PFSK-1 (cell line): ENCODE measurements at regions not wholly inside any gene's neighbourhood (a gene's known extent, or its start where the extent isn't known, plus 50 kb on each side); places are given as distances from the start of the nearest gene placed in this dataset.

Experiments
- POLR2AphosphoS5 ChIP-seq: IDR thresholded peaks from 2 replicates; pipeline ENCODE4 v1.6.1; 2012; ENCODE audit warnings: low read depth, mild to moderate bottlenecking, control low read depth, low read length, moderate library complexity
- SIN3A ChIP-seq: IDR thresholded peaks from 2 replicates; pipeline ENCODE4 v1.6.1; 2012; ENCODE audit warnings: mild to moderate bottlenecking, low read length, moderate library complexity, borderline replicate concordance; ENCODE audit not compliant: insufficient read depth

DNA sequence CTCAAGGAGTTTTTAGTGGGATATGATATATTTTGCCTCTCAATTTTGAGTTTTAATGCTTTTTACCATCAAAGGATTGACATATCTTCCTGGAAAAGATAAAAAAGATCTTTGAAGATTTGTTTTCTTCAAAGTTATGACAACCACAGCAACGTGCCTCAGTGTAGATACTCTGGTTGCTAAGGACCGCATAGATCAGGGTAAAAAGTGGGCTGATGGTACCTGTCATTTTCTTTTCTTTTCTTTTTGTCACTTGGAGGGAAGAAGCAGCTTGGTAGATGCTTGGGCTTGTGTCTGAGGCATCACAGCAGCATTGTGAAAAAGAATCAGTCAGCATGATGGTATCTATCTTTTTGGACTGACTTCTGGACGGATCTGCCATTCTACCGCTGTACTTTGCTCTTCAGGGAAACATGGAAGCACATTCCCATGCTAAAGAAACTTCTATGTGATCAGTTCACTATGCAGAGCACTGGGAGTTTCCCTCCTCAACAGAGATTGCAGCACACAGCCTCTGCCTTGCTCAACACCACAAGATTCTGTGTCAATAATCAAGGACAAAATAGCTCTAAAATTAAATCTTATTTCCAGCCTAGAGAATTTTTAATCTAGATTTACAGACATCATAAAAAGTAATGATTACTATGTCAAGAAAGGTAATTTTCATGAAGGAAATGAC lies 54.8 kb upstream of the SGK1 start:
- TF ChIP-seq SIN3A (no peak), POLR2AphosphoS5 (no peak)
